GM23338 (cell line): ENCODE measurements at regions not wholly inside any gene's neighbourhood (a gene's known extent, or its start where the extent isn't known, plus 50 kb on each side); places are given as distances from the start of the nearest gene placed in this dataset.

Experiments used
- ATAC-seq: fragments of 200-7000 bp; cut with Tn5 transposase; 3 replicates; pipeline ENCODE4 v1.9.1; 2020
- DNase-seq: peaks from one replicate; pipeline ENCODE4 v3.0.0-alpha.2; 2015; ENCODE audit warnings: low spot score
- H2AFZ ChIP-seq: fragments of 200-600 bp; sonication (generic); 2 replicates; pipeline ENCODE4 v1.8.0; 2016; ENCODE audit warnings: antibody characterized with exemption, mild to moderate bottlenecking, moderate library complexity
- H3F3A ChIP-seq: fragments of 200-600 bp; sonication (generic); replicated peaks from 2 replicates; pipeline ENCODE4 v1.8.0; 2017; ENCODE audit warnings: antibody characterized with exemption, mixed run types, low read depth
- H3K27ac ChIP-seq: fragments of 200-600 bp; sonication (generic); 2 replicates; pipeline ENCODE4 v1.6.1; 2016; ENCODE audit warnings: low read depth
- H3K27me3 ChIP-seq: fragments of 200-600 bp; sonication (generic); 2 replicates; pipeline ENCODE4 v1.8.0; 2016; ENCODE audit warnings: mild to moderate bottlenecking, mixed run types, moderate library complexity; ENCODE audit not compliant: insufficient read depth
- H3K36me3 ChIP-seq: fragments of 200-600 bp; sonication (generic); 2 replicates; pipeline ENCODE4 v1.8.0; 2016; ENCODE audit warnings: mild to moderate bottlenecking; ENCODE audit not compliant: insufficient read depth
- H3K4me1 ChIP-seq: fragments of 200-600 bp; sonication (generic); 2 replicates; pipeline ENCODE4 v1.8.0; 2016; ENCODE audit warnings: mild to moderate bottlenecking, moderate library complexity; ENCODE audit not compliant: insufficient read depth
- H3K4me2 ChIP-seq: fragments of 200-600 bp; sonication (generic); 2 replicates; pipeline ENCODE4 v1.7.1; 2017; ENCODE audit warnings: mixed run types
- H3K4me3 ChIP-seq: fragments of 200-600 bp; sonication (generic); 2 replicates; pipeline ENCODE4 v1.6.1; 2016; ENCODE audit warnings: mixed run types
- H3K79me2 ChIP-seq: fragments of 200-600 bp; sonication (generic); replicated peaks from 2 replicates; pipeline ENCODE4 v1.8.0; 2017; ENCODE audit warnings: mild to moderate bottlenecking; ENCODE audit not compliant: insufficient read depth
- H3K9me2 ChIP-seq: fragments of 200-600 bp; sonication (generic); 2 replicates; pipeline ENCODE4 v1.8.0; 2017; ENCODE audit not compliant: insufficient read depth
- H4K20me1 ChIP-seq: fragments of 200-600 bp; sonication (generic); replicated peaks from 2 replicates; pipeline ENCODE4 v1.8.0; 2017; ENCODE audit warnings: mild to moderate bottlenecking; ENCODE audit not compliant: insufficient read depth
- H3K27ac Mint-ChIP-seq: 2 replicates; pipeline ENCODE4 v1.8.0; 2020; ENCODE audit warnings: inconsistent platforms, mild to moderate bottlenecking, moderate library complexity, mixed read lengths
- H3K27me3 Mint-ChIP-seq: 3 replicates; pipeline ENCODE4 v1.8.0; 2022; ENCODE audit warnings: low read depth, mild to moderate bottlenecking, moderate library complexity, mixed read lengths, inconsistent platforms; ENCODE audit not compliant: insufficient read depth, poor library complexity
- H3K36me3 Mint-ChIP-seq: 3 replicates; pipeline ENCODE4 v1.8.0; 2021; ENCODE audit warnings: low read depth, mild to moderate bottlenecking, inconsistent platforms, moderate library complexity, mixed read lengths
- H3K4me1 Mint-ChIP-seq: 3 replicates; pipeline ENCODE4 v1.8.0; 2020; ENCODE audit warnings: mild to moderate bottlenecking, inconsistent platforms, mixed read lengths
- H3K4me3 Mint-ChIP-seq: 3 replicates; pipeline ENCODE4 v1.8.0; 2021; ENCODE audit warnings: moderate library complexity, mild to moderate bottlenecking, inconsistent platforms, mixed read lengths
- H3K9me3 Mint-ChIP-seq: 3 replicates; pipeline ENCODE4 v1.8.0; 2020; ENCODE audit warnings: moderate library complexity, mild to moderate bottlenecking, inconsistent platforms, mixed read lengths
- CREB1 ChIP-seq: fragments of 250-450 bp; sonication (Bioruptor Pico); IDR thresholded peaks from 2 replicates; pipeline ENCODE4 v1.5.0; 2020; ENCODE audit warnings: low read depth, mild to moderate bottlenecking, moderate library complexity
- JUNB ChIP-seq: IDR thresholded peaks from one replicate; pipeline ENCODE4 v1.6.1; 2016; ENCODE audit warnings: antibody characterized with exemption; ENCODE audit not compliant: unreplicated experiment
- TF ChIP-seq, protein P1 (sequence below): fragments of 250-450 bp; sonication (Bioruptor Pico); IDR thresholded peaks from 2 replicates; pipeline ENCODE4 v1.5.0; 2020; ENCODE audit warnings: mild to moderate bottlenecking, moderate library complexity
- TF ChIP-seq, protein P2 (sequence below): IDR thresholded peaks from 2 replicates; pipeline ENCODE4 v1.6.1; 2016; ENCODE audit warnings: antibody characterized with exemption

DNA sequence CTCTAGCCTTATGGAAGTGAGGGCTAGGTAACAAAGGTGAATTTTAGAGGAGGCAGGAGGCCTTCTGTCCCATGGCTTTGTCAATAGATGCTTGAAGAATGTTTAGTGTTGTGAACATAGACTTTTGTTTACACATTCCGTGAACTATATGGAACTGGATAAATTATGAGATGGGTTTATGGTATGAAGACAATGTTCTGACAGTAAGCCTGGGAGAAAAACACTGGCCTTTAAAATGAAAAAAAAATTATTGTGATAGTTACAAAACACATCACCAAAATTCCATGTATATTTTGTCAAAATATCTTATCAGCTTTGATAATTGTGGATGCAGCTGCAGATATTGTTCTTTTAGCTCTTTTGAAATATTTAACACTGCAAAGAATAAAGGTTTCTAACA is 251.5 kb upstream of the DCN start:
- Mint-ChIP-seq H3K9me3 (no peaks in the 10 kb centered on the region), H3K27ac (no peak overlapping the region), H3K27me3 (no peaks in the 10 kb centered on the region), H3K4me3 (no peak overlapping the region), H3K4me1 (peaks cover 12% of the 10 kb centered on the region; the same call in 2 of the 3 replicates), H3K36me3 (no peaks in the 10 kb centered on the region)
- Histone ChIP-seq H3F3A (no peaks in the 10 kb centered on the region), H3K4me1 (peaks cover 8% of the 10 kb centered on the region), H2AFZ (no peak overlapping the region), H3K79me2 (no peaks in the 10 kb centered on the region), H3K4me3 (no peak overlapping the region), H4K20me1 (no peaks in the 10 kb centered on the region), H3K27me3 (no peaks in the 10 kb centered on the region), H3K9me2 (no peaks in the 10 kb centered on the region), H3K36me3 (no peaks in the 10 kb centered on the region), H3K4me2 (no peak overlapping the region), H3K27ac (no peak overlapping the region)
- ATAC-seq (no peak), DNase-seq (no peak)
- no peak for TF ChIP-seq JUNB
- TF ChIP-seq, protein P1, sequence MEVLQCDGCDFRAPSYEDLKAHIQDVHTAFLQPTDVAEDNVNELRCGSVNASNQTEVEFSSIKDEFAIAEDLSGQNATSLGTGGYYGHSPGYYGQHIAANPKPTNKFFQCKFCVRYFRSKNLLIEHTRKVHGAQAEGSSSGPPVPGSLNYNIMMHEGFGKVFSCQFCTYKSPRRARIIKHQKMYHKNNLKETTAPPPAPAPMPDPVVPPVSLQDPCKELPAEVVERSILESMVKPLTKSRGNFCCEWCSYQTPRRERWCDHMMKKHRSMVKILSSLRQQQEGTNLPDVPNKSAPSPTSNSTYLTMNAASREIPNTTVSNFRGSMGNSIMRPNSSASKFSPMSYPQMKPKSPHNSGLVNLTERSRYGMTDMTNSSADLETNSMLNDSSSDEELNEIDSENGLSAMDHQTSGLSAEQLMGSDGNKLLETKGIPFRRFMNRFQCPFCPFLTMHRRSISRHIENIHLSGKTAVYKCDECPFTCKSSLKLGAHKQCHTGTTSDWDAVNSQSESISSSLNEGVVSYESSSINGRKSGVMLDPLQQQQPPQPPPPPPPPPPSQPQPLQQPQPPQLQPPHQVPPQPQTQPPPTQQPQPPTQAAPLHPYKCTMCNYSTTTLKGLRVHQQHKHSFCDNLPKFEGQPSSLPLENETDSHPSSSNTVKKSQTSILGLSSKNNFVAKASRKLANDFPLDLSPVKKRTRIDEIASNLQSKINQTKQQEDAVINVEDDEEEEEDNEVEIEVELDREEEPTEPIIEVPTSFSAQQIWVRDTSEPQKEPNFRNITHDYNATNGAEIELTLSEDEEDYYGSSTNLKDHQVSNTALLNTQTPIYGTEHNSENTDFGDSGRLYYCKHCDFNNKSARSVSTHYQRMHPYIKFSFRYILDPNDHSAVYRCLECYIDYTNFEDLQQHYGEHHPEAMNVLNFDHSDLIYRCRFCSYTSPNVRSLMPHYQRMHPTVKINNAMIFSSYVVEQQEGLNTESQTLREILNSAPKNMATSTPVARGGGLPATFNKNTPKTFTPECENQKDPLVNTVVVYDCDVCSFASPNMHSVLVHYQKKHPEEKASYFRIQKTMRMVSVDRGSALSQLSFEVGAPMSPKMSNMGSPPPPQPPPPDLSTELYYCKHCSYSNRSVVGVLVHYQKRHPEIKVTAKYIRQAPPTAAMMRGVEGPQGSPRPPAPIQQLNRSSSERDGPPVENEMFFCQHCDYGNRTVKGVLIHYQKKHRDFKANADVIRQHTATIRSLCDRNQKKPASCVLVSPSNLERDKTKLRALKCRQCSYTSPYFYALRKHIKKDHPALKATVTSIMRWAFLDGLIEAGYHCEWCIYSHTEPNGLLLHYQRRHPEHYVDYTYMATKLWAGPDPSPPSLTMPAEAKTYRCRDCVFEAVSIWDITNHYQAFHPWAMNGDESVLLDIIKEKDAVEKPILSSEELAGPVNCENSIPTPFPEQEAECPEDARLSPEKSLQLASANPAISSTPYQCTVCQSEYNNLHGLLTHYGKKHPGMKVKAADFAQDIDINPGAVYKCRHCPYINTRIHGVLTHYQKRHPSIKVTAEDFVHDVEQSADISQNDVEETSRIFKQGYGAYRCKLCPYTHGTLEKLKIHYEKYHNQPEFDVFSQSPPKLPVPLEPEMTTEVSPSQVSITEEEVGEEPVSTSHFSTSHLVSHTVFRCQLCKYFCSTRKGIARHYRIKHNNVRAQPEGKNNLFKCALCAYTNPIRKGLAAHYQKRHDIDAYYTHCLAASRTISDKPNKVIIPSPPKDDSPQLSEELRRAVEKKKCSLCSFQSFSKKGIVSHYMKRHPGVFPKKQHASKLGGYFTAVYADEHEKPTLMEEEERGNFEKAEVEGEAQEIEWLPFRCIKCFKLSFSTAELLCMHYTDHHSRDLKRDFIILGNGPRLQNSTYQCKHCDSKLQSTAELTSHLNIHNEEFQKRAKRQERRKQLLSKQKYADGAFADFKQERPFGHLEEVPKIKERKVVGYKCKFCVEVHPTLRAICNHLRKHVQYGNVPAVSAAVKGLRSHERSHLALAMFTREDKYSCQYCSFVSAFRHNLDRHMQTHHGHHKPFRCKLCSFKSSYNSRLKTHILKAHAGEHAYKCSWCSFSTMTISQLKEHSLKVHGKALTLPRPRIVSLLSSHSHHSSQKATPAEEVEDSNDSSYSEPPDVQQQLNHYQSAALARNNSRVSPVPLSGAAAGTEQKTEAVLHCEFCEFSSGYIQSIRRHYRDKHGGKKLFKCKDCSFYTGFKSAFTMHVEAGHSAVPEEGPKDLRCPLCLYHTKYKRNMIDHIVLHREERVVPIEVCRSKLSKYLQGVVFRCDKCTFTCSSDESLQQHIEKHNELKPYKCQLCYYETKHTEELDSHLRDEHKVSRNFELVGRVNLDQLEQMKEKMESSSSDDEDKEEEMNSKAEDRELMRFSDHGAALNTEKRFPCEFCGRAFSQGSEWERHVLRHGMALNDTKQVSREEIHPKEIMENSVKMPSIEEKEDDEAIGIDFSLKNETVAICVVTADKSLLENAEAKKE (CRISPR knock-in tag): no peak

DNA sequence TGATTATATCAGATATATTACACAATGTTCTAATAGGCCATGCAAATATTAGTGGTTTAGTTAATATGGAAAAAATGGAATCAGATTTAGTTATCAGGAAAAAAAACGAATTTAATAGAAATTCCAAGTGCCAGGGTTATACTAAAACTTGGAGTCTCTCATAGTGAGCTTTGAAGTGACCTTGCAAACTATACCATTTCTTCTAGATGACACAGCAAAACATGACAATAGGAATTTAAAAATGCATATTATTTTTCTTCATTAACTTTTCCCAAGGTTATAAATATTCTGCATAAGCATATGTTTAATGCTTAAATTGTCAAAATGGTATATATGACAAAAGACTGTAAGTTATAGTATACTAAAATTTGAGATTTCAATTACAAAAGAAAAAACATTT is 250.1 kb upstream of the DCN start:
- ATAC-seq (no peak), DNase-seq (no peak)
- no peaks in the 10 kb centered on the region for H3K36me3 ChIP-seq
- no peaks in the 10 kb centered on the region for H4K20me1 ChIP-seq
- H3K79me2 ChIP-seq: no peaks in the 10 kb centered on the region
- no peak overlapping the region for H3K27ac Mint-ChIP-seq
- TF ChIP-seq CREB1 (CRISPR knock-in tag): no peak
- TF ChIP-seq JUNB: no peak
- TF ChIP-seq, protein P2, sequence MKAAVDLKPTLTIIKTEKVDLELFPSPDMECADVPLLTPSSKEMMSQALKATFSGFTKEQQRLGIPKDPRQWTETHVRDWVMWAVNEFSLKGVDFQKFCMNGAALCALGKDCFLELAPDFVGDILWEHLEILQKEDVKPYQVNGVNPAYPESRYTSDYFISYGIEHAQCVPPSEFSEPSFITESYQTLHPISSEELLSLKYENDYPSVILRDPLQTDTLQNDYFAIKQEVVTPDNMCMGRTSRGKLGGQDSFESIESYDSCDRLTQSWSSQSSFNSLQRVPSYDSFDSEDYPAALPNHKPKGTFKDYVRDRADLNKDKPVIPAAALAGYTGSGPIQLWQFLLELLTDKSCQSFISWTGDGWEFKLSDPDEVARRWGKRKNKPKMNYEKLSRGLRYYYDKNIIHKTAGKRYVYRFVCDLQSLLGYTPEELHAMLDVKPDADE: no peak
- no peak overlapping the region for H3K27ac ChIP-seq
- H3F3A ChIP-seq: no peaks in the 10 kb centered on the region
- peaks cover 8% of the 10 kb centered on the region for H3K4me1 ChIP-seq
- no peak overlapping the region for H3K4me3 ChIP-seq
- no peaks in the 10 kb centered on the region for H3K27me3 Mint-ChIP-seq
- no peak overlapping the region for H2AFZ ChIP-seq
- peaks cover 8% of the 10 kb centered on the region; the same call in 2 of the 3 replicates for H3K4me1 Mint-ChIP-seq
- H3K9me2 ChIP-seq: no peaks in the 10 kb centered on the region
- H3K27me3 ChIP-seq: no peaks in the 10 kb centered on the region
- H3K4me2 ChIP-seq: no peak overlapping the region
- H3K4me3 Mint-ChIP-seq: no peak overlapping the region
- no peaks in the 10 kb centered on the region for H3K9me3 Mint-ChIP-seq
- no peaks in the 10 kb centered on the region for H3K36me3 Mint-ChIP-seq
